CD4-positive, alpha-beta T cell (primary cell): ENCODE measurements at regions not wholly inside any gene's neighbourhood (a gene's known extent, or its start where the extent isn't known, plus 50 kb on each side); places are given as distances from the start of the nearest gene placed in this dataset.

ENCODE experiments used
- ATAC-seq: fragments of 200-7000 bp; cut with Tn5 transposase; one replicate; pipeline ENCODE4 v1.10.0; 2022; ENCODE audit warnings: mild to moderate bottlenecking; ENCODE audit not compliant: poor library complexity
- CTCF ChIA-PET: fragments of 350-600 bp; sonication (Branson Sonifier 250); formaldehyde crosslinking; loops from one replicate; lab custom pipeline; 2021; ENCODE audit warnings: antibody characterized with exemption, inconsistent platforms; lab: Charles Lee
- POLR2A ChIA-PET: fragments of 350-600 bp; sonication (Branson Sonifier 250); formaldehyde crosslinking; loops from one replicate; lab custom pipeline; 2021; ENCODE audit warnings: antibody characterized with exemption, inconsistent platforms; lab: Charles Lee
- DNase-seq, 14 experiments: peaks; one replicate each; pipeline ENCODE4 v3.0.0-alpha.2; 2013 to 2020; ENCODE audit warnings: mixed read lengths in 2 of 14
- H3K27ac ChIP-seq, 2 donors: one replicate each; pipeline versions ENCODE4 v1.5.1 to v1.7.0; 2013; ENCODE audit warnings: low read length in 2 of 2, low read depth in 1 of 2, mild to moderate bottlenecking in 1 of 2
- H3K27me3 ChIP-seq, 2 experiments: 1 replicate in 1 of 2; 2 replicates in 1 of 2; pipeline versions ENCODE4 v1.6.1 to v1.7.0; 2013; ENCODE audit warnings: low read length in 2 of 2, control low read depth in 1 of 2, mild to moderate bottlenecking in 1 of 2, moderate library complexity in 1 of 2; ENCODE audit not compliant: insufficient read depth in 2 of 2, control insufficient read depth in 1 of 2
- H3K36me3 ChIP-seq: one replicate; pipeline ENCODE4 v1.6.1; 2013; ENCODE audit warnings: low read length, control low read depth; ENCODE audit not compliant: insufficient read depth
- H3K4me1 ChIP-seq: one replicate; pipeline ENCODE4 v1.6.1; 2013; ENCODE audit warnings: low read length, control low read depth; ENCODE audit not compliant: insufficient read depth
- H3K4me3 ChIP-seq: one replicate; pipeline ENCODE4 v1.5.1; 2013; ENCODE audit warnings: mild to moderate bottlenecking, low read length, moderate library complexity
- H3K9me3 ChIP-seq, 2 experiments: 1 replicate in 1 of 2; 2 replicates in 1 of 2; pipeline versions ENCODE4 v1.6.1 to v1.7.0; 2013; ENCODE audit warnings: low read length in 2 of 2, mild to moderate bottlenecking in 2 of 2, control low read depth in 1 of 2, moderate library complexity in 1 of 2; ENCODE audit not compliant: control insufficient read depth in 1 of 2, insufficient read depth in 1 of 2
- H3K27ac Mint-ChIP-seq: one replicate; pipeline ENCODE4 v1.8.0; 2020; ENCODE audit warnings: mixed read lengths
- H3K27me3 Mint-ChIP-seq: one replicate; pipeline ENCODE4 v1.8.0; 2021; ENCODE audit warnings: mixed read lengths
- H3K36me3 Mint-ChIP-seq: one replicate; pipeline ENCODE4 v1.8.0; 2021; ENCODE audit warnings: low read depth, mixed read lengths
- H3K4me1 Mint-ChIP-seq: one replicate; pipeline ENCODE4 v1.8.0; 2021; ENCODE audit warnings: low read depth, mixed read lengths
- H3K4me3 Mint-ChIP-seq: one replicate; pipeline ENCODE4 v1.8.0; 2020; ENCODE audit warnings: mild to moderate bottlenecking, mixed read lengths
- H3K9me3 Mint-ChIP-seq: one replicate; pipeline ENCODE4 v1.8.0; 2020; ENCODE audit warnings: mixed read lengths
- intact Hi-C, 2 experiments: fragments of 100-400 bp; cut with DNase I in 1 of 2; cut with micrococcal nuclease in 1 of 2; formaldehyde crosslinking; loops; one replicate each; pipeline versions ENCODE4 v1.15.1 to v1.9.0; 2023 to 2025; cut with DNase I, micrococcal nuclease
- TF ChIP-seq, protein P1 (sequence below): fragments of 200-600 bp; IDR thresholded peaks from one replicate; pipeline ENCODE4 v1.8.0; 2022; ENCODE audit warnings: antibody characterized with exemption, mild to moderate bottlenecking

DNA sequence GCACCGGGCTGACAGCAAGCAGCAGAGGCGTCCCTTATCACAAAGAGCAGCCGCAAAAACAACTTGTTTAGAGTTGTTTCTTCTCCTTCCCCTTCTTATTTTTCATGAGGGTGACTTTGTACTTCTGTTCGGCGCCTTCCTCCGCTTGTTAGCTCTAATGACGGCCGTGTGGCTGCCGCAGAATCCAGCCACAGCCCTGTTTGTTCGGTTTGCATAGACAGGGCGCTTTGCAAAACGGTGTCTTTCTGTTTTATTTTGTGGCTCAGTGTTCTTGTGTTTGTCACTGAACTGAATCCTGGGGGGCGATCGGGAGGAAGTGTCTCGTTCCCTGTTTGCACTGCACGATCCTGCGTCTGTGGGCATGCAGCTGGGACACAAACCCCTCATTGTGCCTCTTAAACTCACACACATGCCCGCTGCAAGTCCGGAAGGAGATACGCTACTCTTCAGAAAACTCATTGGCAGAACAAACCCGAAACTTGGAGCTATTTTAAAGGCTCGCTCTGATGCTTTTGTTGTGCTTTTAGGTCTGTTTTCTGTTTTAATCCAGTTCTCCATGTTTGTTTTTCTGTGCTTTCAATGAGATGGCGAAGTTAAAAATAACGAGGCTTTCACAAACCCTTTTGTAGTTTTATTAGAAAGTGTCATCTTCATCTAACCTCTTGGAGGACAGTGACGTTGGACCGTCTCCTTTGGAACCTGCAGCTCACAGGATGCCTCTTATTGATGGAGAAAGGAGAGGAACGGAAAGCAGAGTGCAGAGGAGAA, 213.9 kb downstream of the IRX2 start:
- Mint-ChIP-seq H3K27me3 (no peaks in the 10 kb centered on the region), H3K9me3 (peaks cover 6% of the 10 kb centered on the region), H3K36me3 (no peaks in the 10 kb centered on the region), H3K4me1 (no peaks in the 10 kb centered on the region), H3K4me3 (no peak overlapping the region), H3K27ac (no peak overlapping the region)
- Histone ChIP-seq H3K4me3 (no peak overlapping the region), H3K27ac (no peak overlapping the region), H3K36me3 (no peaks in the 10 kb centered on the region), H3K9me3 (peaks cover 0 to 51% of the 10 kb centered on the region in 2 experiments), H3K4me1 (no peaks in the 10 kb centered on the region), H3K27me3 (no peaks in the 10 kb centered on the region)
- DNase-seq = no peak
- intact Hi-C loops = no loop called here
- ChIA-PET CTCF (no interaction called here), POLR2A (no interaction called here)
- no peak for ATAC-seq
- TF ChIP-seq, protein P1, sequence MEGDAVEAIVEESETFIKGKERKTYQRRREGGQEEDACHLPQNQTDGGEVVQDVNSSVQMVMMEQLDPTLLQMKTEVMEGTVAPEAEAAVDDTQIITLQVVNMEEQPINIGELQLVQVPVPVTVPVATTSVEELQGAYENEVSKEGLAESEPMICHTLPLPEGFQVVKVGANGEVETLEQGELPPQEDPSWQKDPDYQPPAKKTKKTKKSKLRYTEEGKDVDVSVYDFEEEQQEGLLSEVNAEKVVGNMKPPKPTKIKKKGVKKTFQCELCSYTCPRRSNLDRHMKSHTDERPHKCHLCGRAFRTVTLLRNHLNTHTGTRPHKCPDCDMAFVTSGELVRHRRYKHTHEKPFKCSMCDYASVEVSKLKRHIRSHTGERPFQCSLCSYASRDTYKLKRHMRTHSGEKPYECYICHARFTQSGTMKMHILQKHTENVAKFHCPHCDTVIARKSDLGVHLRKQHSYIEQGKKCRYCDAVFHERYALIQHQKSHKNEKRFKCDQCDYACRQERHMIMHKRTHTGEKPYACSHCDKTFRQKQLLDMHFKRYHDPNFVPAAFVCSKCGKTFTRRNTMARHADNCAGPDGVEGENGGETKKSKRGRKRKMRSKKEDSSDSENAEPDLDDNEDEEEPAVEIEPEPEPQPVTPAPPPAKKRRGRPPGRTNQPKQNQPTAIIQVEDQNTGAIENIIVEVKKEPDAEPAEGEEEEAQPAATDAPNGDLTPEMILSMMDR = no peak

DNA sequence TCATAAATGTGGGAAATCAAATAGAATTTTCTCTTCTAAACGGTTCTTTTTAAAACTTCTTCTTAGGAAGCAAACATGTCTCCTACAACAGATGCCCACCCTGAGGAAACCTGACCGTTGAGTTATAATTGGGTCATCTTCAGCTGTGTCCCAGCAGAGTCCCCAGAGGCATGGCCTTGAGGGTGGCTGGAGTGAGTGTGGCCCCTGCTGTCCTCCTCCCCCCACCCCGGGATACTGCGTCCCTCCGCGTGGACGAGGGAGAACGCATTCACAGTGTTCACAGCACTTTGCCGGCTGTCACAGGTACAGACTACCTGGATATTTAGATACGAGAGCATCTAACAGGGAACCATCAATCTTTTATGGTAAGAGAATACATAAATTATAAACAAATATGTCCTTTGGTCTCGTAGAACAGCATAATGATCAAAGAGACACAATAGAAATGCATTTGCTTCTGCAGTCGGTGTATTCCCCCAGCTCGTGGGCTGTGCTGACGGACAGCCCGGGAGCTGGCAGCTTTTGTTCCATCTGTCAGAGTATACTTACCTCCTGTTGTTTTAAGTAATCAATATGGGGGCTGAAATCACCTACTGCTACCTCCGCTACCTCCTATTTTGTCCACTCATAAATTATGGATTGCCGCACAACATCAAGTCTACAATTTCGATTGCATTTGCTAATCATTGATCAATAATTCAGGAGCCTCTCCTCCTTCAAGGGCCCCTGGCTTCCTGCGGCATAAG, 214.7 kb downstream of the IRX2 start:
- Histone ChIP-seq H3K4me1 (no peaks in the 10 kb centered on the region), H3K4me3 (no peak overlapping the region), H3K9me3 (peaks cover 0 to 50% of the 10 kb centered on the region in 2 experiments), H3K27ac (no peak overlapping the region), H3K36me3 (no peaks in the 10 kb centered on the region), H3K27me3 (no peaks in the 10 kb centered on the region)
- ATAC-seq = no peak
- Mint-ChIP-seq H3K9me3 (peaks cover 6% of the 10 kb centered on the region), H3K27me3 (no peaks in the 10 kb centered on the region), H3K4me1 (no peaks in the 10 kb centered on the region), H3K27ac (no peak overlapping the region), H3K4me3 (no peak overlapping the region), H3K36me3 (no peaks in the 10 kb centered on the region)
- ChIA-PET CTCF (no interaction called here), POLR2A (no interaction called here)
- intact Hi-C loops = no loop called here
- TF ChIP-seq, protein P1 = no peak
- no peak for DNase-seq

DNA sequence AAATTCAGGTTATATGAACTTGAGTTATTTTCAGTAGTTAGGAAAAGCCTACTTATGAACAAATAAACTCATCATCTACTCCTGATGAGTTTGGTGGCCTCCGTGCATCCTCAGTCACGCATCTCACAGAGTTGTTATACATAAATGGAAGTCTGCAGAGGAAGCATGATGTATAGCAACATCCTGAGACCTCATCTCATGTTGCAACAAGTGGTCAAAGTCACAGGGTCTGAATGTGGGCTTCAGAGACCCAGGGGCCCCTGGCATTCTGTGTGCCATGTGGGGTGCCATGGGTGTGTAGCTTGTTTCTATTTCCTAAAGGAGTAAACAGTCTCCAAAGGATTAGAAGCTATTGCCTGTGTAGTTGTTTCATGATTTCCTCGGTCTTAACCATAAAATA, 216.5 kb downstream of the IRX2 start:
- Mint-ChIP-seq H3K36me3 (no peaks in the 10 kb centered on the region), H3K27me3 (no peaks in the 10 kb centered on the region), H3K4me3 (no peak overlapping the region), H3K27ac (no peak overlapping the region), H3K9me3 (peaks cover 3% of the 10 kb centered on the region), H3K4me1 (no peaks in the 10 kb centered on the region)
- no peak for DNase-seq
- no peaks in the 10 kb centered on the region for H3K4me1 ChIP-seq
- ChIA-PET CTCF (no interaction called here), POLR2A (no interaction called here)
- peaks cover 0 to 54% of the 10 kb centered on the region in 2 experiments for H3K9me3 ChIP-seq
- no peak overlapping the region for H3K4me3 ChIP-seq
- H3K36me3 ChIP-seq = no peaks in the 10 kb centered on the region
- intact Hi-C loops = no loop called here
- TF ChIP-seq, protein P1 = no peak
- H3K27me3 ChIP-seq = no peaks in the 10 kb centered on the region
- no peak for ATAC-seq
- no peak overlapping the region for H3K27ac ChIP-seq
